PFSK-1 (cell line): ENCODE measurements at regions not wholly inside any gene's neighbourhood (a gene's known extent, or its start where the extent isn't known, plus 50 kb on each side); places are given as distances from the start of the nearest gene placed in this dataset.

Source experiments
- FOXP2 ChIP-seq: optimal IDR thresholded peaks from 2 replicates; pipeline ENCODE3; 2011; ENCODE audit warnings: borderline replicate concordance, control low read depth, inconsistent platforms; ENCODE audit not compliant: insufficient read depth; ENCODE audit errors: extremely low read length, extremely low read depth
- POLR2AphosphoS5 ChIP-seq: IDR thresholded peaks from 2 replicates; pipeline ENCODE4 v1.6.1; 2012; ENCODE audit warnings: low read depth, mild to moderate bottlenecking, control low read depth, low read length, moderate library complexity
- REST ChIP-seq, 2 experiments: IDR thresholded peaks; 2 replicates each; pipeline versions ENCODE4 v1.6.1 to v1.8.0; 2011 to 2012; ENCODE audit warnings: low read depth in 2 of 2, low read length in 2 of 2, control low read depth in 1 of 2, inconsistent platforms in 1 of 2, mild to moderate bottlenecking in 1 of 2, moderate library complexity in 1 of 2; ENCODE audit not compliant: insufficient read depth in 1 of 2
- SIN3A ChIP-seq: IDR thresholded peaks from 2 replicates; pipeline ENCODE4 v1.6.1; 2012; ENCODE audit warnings: mild to moderate bottlenecking, low read length, moderate library complexity, borderline replicate concordance; ENCODE audit not compliant: insufficient read depth
- TAF1 ChIP-seq: IDR thresholded peaks from 2 replicates; pipeline ENCODE4 v1.6.1; 2012; ENCODE audit warnings: low read length, control low read depth, borderline replicate concordance; ENCODE audit not compliant: insufficient read depth

- no peak for TF ChIP-seq REST (IDR thresholded peaks at IDR 0.05; ENCODE audit: insufficient read depth in 1 of 2, low read depth in 2 of 2, low read length in 2 of 2)
- no peak for TF ChIP-seq TAF1
- no peak for TF ChIP-seq SIN3A
- no peak for TF ChIP-seq POLR2AphosphoS5
- TF ChIP-seq FOXP2 = no peak
Observed at GRCh38 chr11:42786981-42787380, 524.8 kb upstream of the API5 start.

GRCh38 chr11:42800041-42800440 lies 511.8 kb upstream of the API5 start:
- no peak for TF ChIP-seq REST (IDR thresholded peaks at IDR 0.05; ENCODE audit: insufficient read depth in 1 of 2, low read depth in 2 of 2, low read length in 2 of 2)
- no peak for TF ChIP-seq TAF1
- no peak for TF ChIP-seq FOXP2
- TF ChIP-seq SIN3A = no peak
- no peak for TF ChIP-seq POLR2AphosphoS5

GRCh38 chr11:42802201-42802899 lies 509.4 kb upstream of the API5 start:
- no peak for TF ChIP-seq FOXP2
- no peak for TF ChIP-seq REST (IDR thresholded peaks at IDR 0.05; ENCODE audit: insufficient read depth in 1 of 2, low read depth in 2 of 2, low read length in 2 of 2)
- TF ChIP-seq POLR2AphosphoS5 = no peak
- no peak for TF ChIP-seq SIN3A

- TF ChIP-seq FOXP2 (no peak), SIN3A (no peak), REST (IDR thresholded peaks at IDR 0.05; ENCODE audit: insufficient read depth in 1 of 2, low read depth in 2 of 2, low read length in 2 of 2) (no peak), TAF1 (no peak), POLR2AphosphoS5 (no peak)
Observed at GRCh38 chr11:42806191-42806590, 505.6 kb upstream of the API5 start.

- TF ChIP-seq REST (IDR thresholded peaks at IDR 0.05; ENCODE audit: insufficient read depth in 1 of 2, low read depth in 2 of 2, low read length in 2 of 2) = no peak
- TF ChIP-seq POLR2AphosphoS5 = no peak
- TF ChIP-seq TAF1 = no peak
- no peak for TF ChIP-seq SIN3A
- TF ChIP-seq FOXP2 = no peak
Observed at GRCh38 chr11:42812361-42812760, 499.4 kb upstream of the API5 start.
